ENCODE measurements at regions not wholly inside any gene's neighbourhood (a gene's known extent, or its start where the extent isn't known, plus 50 kb on each side); places are given as distances from the start of the nearest gene placed in this dataset.
"Not testable (repeated sequence)": the region's sequence is repeated elsewhere in the genome, so short reads cannot be mapped to it uniquely, and the experiment has no call there.

GRCh38 chrX:69067841-69068240 is 97.4 kb downstream of the PJA1 start:
- H3K27me3 Mint-ChIP-seq = no peaks in the 10 kb centered on the region
- no peak for DNase-seq
- H3K4me3 Mint-ChIP-seq = no peak overlapping the region
- H3K27ac Mint-ChIP-seq = no peak overlapping the region
- POLR2A ChIA-PET = no interaction called here
- H3K36me3 Mint-ChIP-seq = no peaks in the 10 kb centered on the region
- intact Hi-C loops (cut with micrococcal nuclease) = no loop called here
- H3K4me1 Mint-ChIP-seq (ENCODE audit: low read depth) = no peaks in the 10 kb centered on the region
- H3K9me3 Mint-ChIP-seq = no peaks in the 10 kb centered on the region
- CTCF ChIA-PET = no interaction called here

- POLR2A ChIA-PET = no interaction called here
- H3K27ac Mint-ChIP-seq = no peak overlapping the region
Measured at GRCh38 chrX:69066966-69067525, 98.2 kb downstream of the PJA1 start.

GRCh38 chrX:69066021-69066757 is 99.1 kb downstream of the PJA1 start:
- no peak overlapping the region for H3K4me3 Mint-ChIP-seq
- H3K36me3 Mint-ChIP-seq = no peaks in the 10 kb centered on the region
- no peak for DNase-seq
- no peak overlapping the region for H3K27ac Mint-ChIP-seq
- H3K27me3 Mint-ChIP-seq = no peaks in the 10 kb centered on the region
- ChIA-PET CTCF (no interaction called here), POLR2A (no interaction called here)
- no peaks in the 10 kb centered on the region for H3K9me3 Mint-ChIP-seq
- intact Hi-C loops (cut with micrococcal nuclease) = no loop called here
- H3K4me1 Mint-ChIP-seq (ENCODE audit: low read depth) = no peaks in the 10 kb centered on the region

More at GRCh38 chrX:69066966-69067525, 98.2 kb downstream of the PJA1 start:
- intact Hi-C loops (cut with micrococcal nuclease) = no loop called here
- H3K27me3 Mint-ChIP-seq = no peaks in the 10 kb centered on the region
- DNase-seq = no peak
- H3K36me3 Mint-ChIP-seq = no peaks in the 10 kb centered on the region
- H3K4me1 Mint-ChIP-seq (ENCODE audit: low read depth) = no peaks in the 10 kb centered on the region
- H3K9me3 Mint-ChIP-seq = no peaks in the 10 kb centered on the region
- H3K4me3 Mint-ChIP-seq = no peak overlapping the region
- CTCF ChIA-PET = no interaction called here

GRCh38 chrX:69065451-69065850 is 99.8 kb downstream of the PJA1 start:
- intact Hi-C loops (cut with micrococcal nuclease) = no loop called here
- CTCF ChIA-PET = no interaction called here
- POLR2A ChIA-PET = no interaction called here
- H3K4me3 Mint-ChIP-seq = no peak overlapping the region
- no peaks in the 10 kb centered on the region for H3K4me1 Mint-ChIP-seq (ENCODE audit: low read depth)
- H3K27ac Mint-ChIP-seq = no peak overlapping the region
- no peaks in the 10 kb centered on the region for H3K9me3 Mint-ChIP-seq
- H3K36me3 Mint-ChIP-seq = no peaks in the 10 kb centered on the region
- no peaks in the 10 kb centered on the region for H3K27me3 Mint-ChIP-seq
- DNase-seq = no peak

GRCh38 chrX:69063486-69063885 is 101.8 kb downstream of the PJA1 start:
- DNase-seq = no peak
- POLR2A ChIA-PET = no interaction called here
- no peak overlapping the region for H3K4me3 Mint-ChIP-seq
- H3K36me3 Mint-ChIP-seq = no peaks in the 10 kb centered on the region
- intact Hi-C loops (cut with micrococcal nuclease) = no loop called here
- no peak overlapping the region for H3K27ac Mint-ChIP-seq
- no peaks in the 10 kb centered on the region for H3K9me3 Mint-ChIP-seq
- H3K27me3 Mint-ChIP-seq = no peaks in the 10 kb centered on the region
- H3K4me1 Mint-ChIP-seq (ENCODE audit: low read depth) = no peaks in the 10 kb centered on the region
- CTCF ChIA-PET = no interaction called here

GRCh38 chrX:69062493-69062892 is 102.8 kb downstream of the PJA1 start:
- Mint-ChIP-seq H3K27me3 (no peaks in the 10 kb centered on the region), H3K9me3 (no peaks in the 10 kb centered on the region), H3K4me3 (no peak overlapping the region), H3K4me1 (ENCODE audit: low read depth) (no peaks in the 10 kb centered on the region), H3K27ac (no peak overlapping the region), H3K36me3 (no peaks in the 10 kb centered on the region)
- DNase-seq = no peak
- ChIA-PET CTCF (interaction anchor here (1.5 kb wide), 1 partner anchor 234 kb away, joined by 6 read pairs; the partner anchor contains the start of gene EFNB1), POLR2A (no interaction called here)
- intact Hi-C loops (cut with micrococcal nuclease) = no loop called here

- CTCF ChIA-PET = interaction anchor here (1.5 kb wide), 1 partner anchor 233 kb away, joined by 6 read pairs; the partner anchor contains the start of gene EFNB1
- intact Hi-C loops (cut with micrococcal nuclease) = no loop called here
- no peak overlapping the region for H3K4me3 Mint-ChIP-seq
Measured at GRCh38 chrX:69060631-69061408, 104.4 kb downstream of the PJA1 start.

GRCh38 chrX:69055193-69055592 is 110.1 kb downstream of the PJA1 start:
- H3K27me3 Mint-ChIP-seq = no peaks in the 10 kb centered on the region
- H3K4me3 Mint-ChIP-seq = no peak overlapping the region
- intact Hi-C loops (cut with micrococcal nuclease) = no loop called here
- H3K27ac Mint-ChIP-seq = no peak overlapping the region
- CTCF ChIA-PET = no interaction called here
- no peaks in the 10 kb centered on the region for H3K9me3 Mint-ChIP-seq
- no peak for DNase-seq
- POLR2A ChIA-PET = no interaction called here
- no peaks in the 10 kb centered on the region for H3K36me3 Mint-ChIP-seq
- no peaks in the 10 kb centered on the region for H3K4me1 Mint-ChIP-seq (ENCODE audit: low read depth)

More at GRCh38 chrX:69060631-69061408, 104.4 kb downstream of the PJA1 start:
- H3K36me3 Mint-ChIP-seq = no peaks in the 10 kb centered on the region
- no peaks in the 10 kb centered on the region for H3K4me1 Mint-ChIP-seq (ENCODE audit: low read depth)
- H3K27me3 Mint-ChIP-seq = no peaks in the 10 kb centered on the region
- POLR2A ChIA-PET = no interaction called here
- no peaks in the 10 kb centered on the region for H3K9me3 Mint-ChIP-seq
- no peak overlapping the region for H3K27ac Mint-ChIP-seq
- no peak for DNase-seq

- POLR2A ChIA-PET; CTCF ChIA-PET; H3K36me3 Mint-ChIP-seq; H3K27ac Mint-ChIP-seq; H3K4me3 Mint-ChIP-seq; H3K9me3 Mint-ChIP-seq; intact Hi-C loops (cut with micrococcal nuclease); DNase-seq; H3K27me3 Mint-ChIP-seq; H3K4me1 Mint-ChIP-seq (ENCODE audit: low read depth): not testable (repeated sequence)
Measured at GRCh38 chrX:69054497-69054896, 110.8 kb downstream of the PJA1 start.

- intact Hi-C loops (cut with micrococcal nuclease) = no loop called here
- no peak for DNase-seq
- POLR2A ChIA-PET = no interaction called here
- H3K4me3 Mint-ChIP-seq = no peak overlapping the region
- H3K4me1 Mint-ChIP-seq (ENCODE audit: low read depth) = no peaks in the 10 kb centered on the region
- H3K27ac Mint-ChIP-seq = no peak overlapping the region
- H3K9me3 Mint-ChIP-seq = no peaks in the 10 kb centered on the region
- H3K27me3 Mint-ChIP-seq = no peaks in the 10 kb centered on the region
- CTCF ChIA-PET = no interaction called here
- no peaks in the 10 kb centered on the region for H3K36me3 Mint-ChIP-seq
Measured at GRCh38 chrX:69051901-69052300, 113.4 kb downstream of the PJA1 start.

- no peak for DNase-seq
- intact Hi-C loops (cut with micrococcal nuclease) = no loop called here
- POLR2A ChIA-PET = no interaction called here
- H3K27ac Mint-ChIP-seq = no peak overlapping the region
- H3K4me3 Mint-ChIP-seq = no peak overlapping the region
- CTCF ChIA-PET = no interaction called here
- H3K27me3 Mint-ChIP-seq = no peaks in the 10 kb centered on the region
- no peaks in the 10 kb centered on the region for H3K4me1 Mint-ChIP-seq (ENCODE audit: low read depth)
- H3K36me3 Mint-ChIP-seq = no peaks in the 10 kb centered on the region
- H3K9me3 Mint-ChIP-seq = no peaks in the 10 kb centered on the region
Measured at GRCh38 chrX:69050051-69050765, 115.0 kb downstream of the PJA1 start.

GRCh38 chrX:69046996-69047490 is 118.2 kb downstream of the PJA1 start:
- intact Hi-C loops (cut with micrococcal nuclease) = no loop called here
- no peak for DNase-seq
- POLR2A ChIA-PET = no interaction called here

More at GRCh38 chrX:69046996-69047490, 118.2 kb downstream of the PJA1 start:
- H3K27ac Mint-ChIP-seq = no peak overlapping the region
- H3K4me3 Mint-ChIP-seq = no peak overlapping the region
- peaks cover 5% of the 10 kb centered on the region for H3K9me3 Mint-ChIP-seq
- no peaks in the 10 kb centered on the region for H3K36me3 Mint-ChIP-seq
- no peaks in the 10 kb centered on the region for H3K27me3 Mint-ChIP-seq
- CTCF ChIA-PET = no interaction called here
- H3K4me1 Mint-ChIP-seq (ENCODE audit: low read depth) = no peaks in the 10 kb centered on the region
